HG02610 (cell line): ENCODE measurements at regions not wholly inside any gene's neighbourhood (a gene's known extent, or its start where the extent isn't known, plus 50 kb on each side); places are given as distances from the start of the nearest gene placed in this dataset.

Experiments
- ATAC-seq: cut with Tn5 transposase; IDR thresholded peaks from one replicate; pipeline ENCODE4 v1.9.1; 2021; ENCODE audit warnings: mild to moderate bottlenecking, moderate library complexity; ENCODE audit not compliant: unreplicated experiment

GRCh38 chr5:22910523-22910922 is 57.4 kb upstream of the CDH12 start:
- ATAC-seq = no peak

- ATAC-seq = no peak
Measured at GRCh38 chr5:22908586-22908985, 55.4 kb upstream of the CDH12 start.

- no peak for ATAC-seq
Measured at GRCh38 chr5:22908129-22908528, 55.0 kb upstream of the CDH12 start.
